Calu3 (cell line): ENCODE measurements at regions not wholly inside any gene's neighbourhood (a gene's known extent, or its start where the extent isn't known, plus 50 kb on each side); places are given as distances from the start of the nearest gene placed in this dataset.

Experiments used
- BruUV-seq: library from RNA; stranded (reverse); fragments of 400-500 nt; replicated peaks from 2 replicates; lab custom pipeline; 2021; lab: Mats Ljungman, UMichigan
- CTCF ChIA-PET: fragments of 300-600 bp; sonication (Branson Sonifier 250); formaldehyde crosslinking; loops from one replicate; lab custom pipeline; 2022; ENCODE audit warnings: antibody characterized with exemption; lab: Charles Lee
- DNase-seq: peaks from one replicate; pipeline ENCODE4 v3.0.0; 2022
- H3K27ac Mint-ChIP-seq: one replicate; pipeline ENCODE4 v1.8.0; 2022; ENCODE audit warnings: mixed read lengths; ENCODE audit not compliant: unreplicated experiment
- H3K27me3 Mint-ChIP-seq: one replicate; pipeline ENCODE4 v1.8.0; 2022; ENCODE audit warnings: mixed read lengths; ENCODE audit not compliant: unreplicated experiment
- H3K36me3 Mint-ChIP-seq: one replicate; pipeline ENCODE4 v1.8.0; 2022; ENCODE audit warnings: mild to moderate bottlenecking, moderate library complexity, mixed read lengths; ENCODE audit not compliant: insufficient read depth, unreplicated experiment
- H3K4me1 Mint-ChIP-seq: one replicate; pipeline ENCODE4 v1.8.0; 2022; ENCODE audit warnings: mild to moderate bottlenecking, low read depth, mixed read lengths; ENCODE audit not compliant: unreplicated experiment
- H3K4me3 Mint-ChIP-seq: one replicate; pipeline ENCODE4 v1.8.0; 2022; ENCODE audit warnings: mild to moderate bottlenecking, low read depth, moderate library complexity, mixed read lengths; ENCODE audit not compliant: unreplicated experiment
- H3K9me3 Mint-ChIP-seq: one replicate; pipeline ENCODE4 v1.8.0; 2022; ENCODE audit warnings: low read depth, mixed read lengths; ENCODE audit not compliant: unreplicated experiment
- CTCF ChIP-seq: fragments of 200-600 bp; IDR thresholded peaks from one replicate; pipeline ENCODE4 v1.8.0; 2022; ENCODE audit warnings: antibody characterized with exemption; ENCODE audit not compliant: unreplicated experiment
- intact Hi-C: fragments of 100-400 bp; cut with micrococcal nuclease; formaldehyde crosslinking; loops from one replicate; pipeline ENCODE4 v1.10.0; 2022; ENCODE audit not compliant: unreplicated experiment

- CTCF ChIA-PET = no interaction called here
Measured at GRCh38 chr4:162237676-162238075, 73.9 kb upstream of the FSTL5 start.

GRCh38 chr4:162234595-162234994 lies 70.8 kb upstream of the FSTL5 start:
- no peak for DNase-seq
- Mint-ChIP-seq H3K27ac (no peak overlapping the region), H3K27me3 (no peaks in the 10 kb centered on the region), H3K4me1 (no peaks in the 10 kb centered on the region), H3K4me3 (no peak overlapping the region), H3K36me3 (no peaks in the 10 kb centered on the region), H3K9me3 (peaks cover 2% of the 10 kb centered on the region)
- intact Hi-C loops = no loop called here
- TF ChIP-seq CTCF = no peak
- CTCF ChIA-PET = no interaction called here
- no TSS peak for BruUV-seq

More at GRCh38 chr4:162237676-162238075, 73.9 kb upstream of the FSTL5 start:
- Mint-ChIP-seq H3K4me1 (no peaks in the 10 kb centered on the region), H3K27ac (no peak overlapping the region), H3K9me3 (peaks cover 2% of the 10 kb centered on the region), H3K4me3 (no peak overlapping the region), H3K27me3 (no peaks in the 10 kb centered on the region), H3K36me3 (no peaks in the 10 kb centered on the region)
- DNase-seq = no peak
- intact Hi-C loops = no loop called here
- TF ChIP-seq CTCF = no peak
- no TSS peak for BruUV-seq

- intact Hi-C loops = no loop called here
- H3K27me3 Mint-ChIP-seq = no peaks in the 10 kb centered on the region
Measured at GRCh38 chr4:162232349-162232748, 68.5 kb upstream of the FSTL5 start.

GRCh38 chr4:162229670-162230069 lies 65.9 kb upstream of the FSTL5 start:
- TF ChIP-seq CTCF = no peak
- Mint-ChIP-seq H3K36me3 (no peaks in the 10 kb centered on the region), H3K27me3 (no peaks in the 10 kb centered on the region), H3K27ac (no peak overlapping the region), H3K4me3 (no peak overlapping the region), H3K9me3 (no peaks in the 10 kb centered on the region), H3K4me1 (no peaks in the 10 kb centered on the region)
- CTCF ChIA-PET = no interaction called here
- no TSS peak for BruUV-seq
- intact Hi-C loops = no loop called here
- DNase-seq = no peak

More at GRCh38 chr4:162232349-162232748, 68.5 kb upstream of the FSTL5 start:
- Mint-ChIP-seq H3K27ac (no peak overlapping the region), H3K36me3 (no peaks in the 10 kb centered on the region), H3K9me3 (peaks cover 2% of the 10 kb centered on the region), H3K4me1 (no peaks in the 10 kb centered on the region), H3K4me3 (no peak overlapping the region)
- CTCF ChIA-PET = no interaction called here
- no peak for DNase-seq
- no peak for TF ChIP-seq CTCF
- BruUV-seq = no TSS peak
